BLaER1 (cell line): ENCODE measurements at regions not wholly inside any gene's neighbourhood (a gene's known extent, or its start where the extent isn't known, plus 50 kb on each side); places are given as distances from the start of the nearest gene placed in this dataset.

Experiments used
- H3K27ac ChIP-seq: shearing (Covaris generic); formaldehyde crosslinking; 2 replicates; pipeline ENCODE4 v1.8.1; 2022
- H3K27me3 ChIP-seq: shearing (Covaris generic); formaldehyde crosslinking; 2 replicates; pipeline ENCODE4 v1.8.1; 2022
- H3K36me3 ChIP-seq: shearing (Covaris generic); formaldehyde crosslinking; 2 replicates; pipeline ENCODE4 v1.8.1; 2022
- H3K4me1 ChIP-seq: shearing (Covaris generic); formaldehyde crosslinking; 2 replicates; pipeline ENCODE4 v1.8.1; 2022
- H3K4me2 ChIP-seq: shearing (Covaris generic); formaldehyde crosslinking; 2 replicates; pipeline ENCODE4 v1.8.1; 2022
- H3K4me3 ChIP-seq: shearing (Covaris generic); formaldehyde crosslinking; 2 replicates; pipeline ENCODE4 v1.8.1; 2022
- H3K9ac ChIP-seq: shearing (Covaris generic); formaldehyde crosslinking; 2 replicates; pipeline ENCODE4 v1.8.1; 2022
- H3K9me3 ChIP-seq: shearing (Covaris generic); formaldehyde crosslinking; 2 replicates; pipeline ENCODE4 v1.8.1; 2022
- H4K20me1 ChIP-seq: shearing (Covaris generic); formaldehyde crosslinking; 2 replicates; pipeline ENCODE4 v1.8.1; 2022
- Cebpa-rat ChIP-seq: shearing (Covaris generic); IDR thresholded peaks from 2 replicates; pipeline ENCODE4 v1.8.1; 2022

GRCh38 chr12:60072911-60073310 lies 477.1 kb downstream of the SLC16A7 start:
- Histone ChIP-seq H3K9me3 (no peaks in the 10 kb centered on the region), H3K27ac (no peak overlapping the region), H3K4me3 (no peak overlapping the region), H3K9ac (no peak overlapping the region), H3K27me3 (no peaks in the 10 kb centered on the region), H3K4me1 (no peaks in the 10 kb centered on the region), H3K4me2 (no peak overlapping the region), H4K20me1 (no peaks in the 10 kb centered on the region), H3K36me3 (no peaks in the 10 kb centered on the region)
- no peak for TF ChIP-seq Cebpa-rat

GRCh38 chr12:60075091-60075490 lies 479.3 kb downstream of the SLC16A7 start:
- Histone ChIP-seq H3K36me3 (no peaks in the 10 kb centered on the region), H3K9ac (no peak overlapping the region), H3K27ac (no peak overlapping the region), H3K9me3 (no peaks in the 10 kb centered on the region), H3K27me3 (no peaks in the 10 kb centered on the region), H3K4me2 (no peak overlapping the region), H4K20me1 (no peaks in the 10 kb centered on the region), H3K4me3 (no peak overlapping the region), H3K4me1 (no peaks in the 10 kb centered on the region)
- no peak for TF ChIP-seq Cebpa-rat

DNA sequence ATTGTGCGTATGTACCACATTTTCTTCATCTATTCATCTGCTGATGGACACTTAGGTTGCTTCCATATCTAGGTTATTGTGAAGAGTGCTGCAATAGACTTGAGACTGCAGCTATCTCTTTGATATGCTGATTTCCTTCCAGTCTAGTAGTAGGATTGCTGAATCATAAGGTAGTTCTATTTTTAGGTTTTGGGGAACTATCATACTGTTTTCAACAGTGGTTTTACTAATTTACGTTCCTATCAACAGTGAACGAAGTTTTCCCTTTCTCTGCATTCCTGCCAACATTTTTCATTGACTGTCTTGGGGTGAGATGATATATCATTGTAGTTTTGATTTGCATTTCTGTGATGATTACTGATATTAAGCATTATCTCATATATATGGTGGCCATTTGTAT lies 482.2 kb downstream of the SLC16A7 start:
- Histone ChIP-seq H3K27me3 (no peaks in the 10 kb centered on the region), H4K20me1 (no peaks in the 10 kb centered on the region), H3K4me3 (no peak overlapping the region), H3K4me1 (no peaks in the 10 kb centered on the region), H3K27ac (no peak overlapping the region), H3K4me2 (no peak overlapping the region), H3K36me3 (no peaks in the 10 kb centered on the region), H3K9me3 (no peaks in the 10 kb centered on the region), H3K9ac (no peak overlapping the region)
- no peak for TF ChIP-seq Cebpa-rat

GRCh38 chr12:60093428-60093827 lies 497.6 kb downstream of the SLC16A7 start:
- H3K27ac ChIP-seq, result no peak overlapping the region
- no peaks in the 10 kb centered on the region for H3K4me1 ChIP-seq
- H3K36me3 ChIP-seq, result no peaks in the 10 kb centered on the region
- no peak overlapping the region for H3K4me3 ChIP-seq
- H3K4me2 ChIP-seq, result no peak overlapping the region
- no peak overlapping the region for H3K9ac ChIP-seq
- no peaks in the 10 kb centered on the region for H3K27me3 ChIP-seq
- no peak for TF ChIP-seq Cebpa-rat
- H3K9me3 ChIP-seq, result no peaks in the 10 kb centered on the region
- no peaks in the 10 kb centered on the region for H4K20me1 ChIP-seq

- Histone ChIP-seq H3K4me3 (no peak overlapping the region), H3K36me3 (no peaks in the 10 kb centered on the region), H3K27me3 (no peaks in the 10 kb centered on the region), H3K9ac (no peak overlapping the region), H4K20me1 (no peaks in the 10 kb centered on the region), H3K4me2 (no peak overlapping the region), H3K4me1 (no peaks in the 10 kb centered on the region), H3K27ac (no peak overlapping the region), H3K9me3 (peaks cover 3% of the 10 kb centered on the region)
- no peak for TF ChIP-seq Cebpa-rat
Measured at GRCh38 chr12:60094436-60094835, 498.6 kb downstream of the SLC16A7 start.

GRCh38 chr12:60096727-60097126 lies 500.9 kb downstream of the SLC16A7 start:
- H3K36me3 ChIP-seq, result no peaks in the 10 kb centered on the region
- no peak overlapping the region for H3K27ac ChIP-seq
- no peak overlapping the region for H3K4me3 ChIP-seq
- H3K9me3 ChIP-seq, result peaks cover 9% of the 10 kb centered on the region
- H3K9ac ChIP-seq, result no peak overlapping the region
- no peaks in the 10 kb centered on the region for H3K4me1 ChIP-seq
- H3K27me3 ChIP-seq, result no peaks in the 10 kb centered on the region
- H4K20me1 ChIP-seq, result no peaks in the 10 kb centered on the region
- no peak for TF ChIP-seq Cebpa-rat
- no peak overlapping the region for H3K4me2 ChIP-seq

- no peaks in the 10 kb centered on the region for H3K27me3 ChIP-seq
- TF ChIP-seq Cebpa-rat, result no peak
- no peaks in the 10 kb centered on the region for H3K4me1 ChIP-seq
- no peak overlapping the region for H3K4me3 ChIP-seq
- H3K4me2 ChIP-seq, result no peak overlapping the region
- H4K20me1 ChIP-seq, result no peaks in the 10 kb centered on the region
- no peaks in the 10 kb centered on the region for H3K36me3 ChIP-seq
- H3K9me3 ChIP-seq, result peaks cover 9% of the 10 kb centered on the region
- H3K9ac ChIP-seq, result no peak overlapping the region
- H3K27ac ChIP-seq, result no peak overlapping the region
Measured at GRCh38 chr12:60100160-60100559, 504.3 kb downstream of the SLC16A7 start.

DNA sequence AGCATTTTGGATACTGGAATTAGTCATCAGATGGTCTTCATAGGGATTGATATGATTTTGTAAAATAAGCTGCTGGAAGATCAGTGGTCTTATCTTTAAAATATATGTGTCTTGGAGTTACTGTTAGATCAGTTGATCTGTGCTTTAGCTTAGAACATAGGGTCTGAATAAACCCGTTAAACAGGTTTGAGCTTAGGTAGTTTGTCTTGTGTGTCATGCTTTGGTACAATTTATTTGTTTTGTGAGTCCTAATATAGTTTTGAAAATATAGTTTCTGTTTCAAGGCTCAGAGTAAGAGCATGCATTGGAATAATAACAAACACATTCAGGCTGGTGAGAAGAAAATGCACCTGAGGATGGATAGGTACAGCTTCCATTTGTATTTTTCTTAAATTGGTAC lies 505.0 kb downstream of the SLC16A7 start:
- TF ChIP-seq Cebpa-rat, result no peak
- no peak overlapping the region for H3K4me3 ChIP-seq
- H3K27ac ChIP-seq, result no peak overlapping the region

DNA sequence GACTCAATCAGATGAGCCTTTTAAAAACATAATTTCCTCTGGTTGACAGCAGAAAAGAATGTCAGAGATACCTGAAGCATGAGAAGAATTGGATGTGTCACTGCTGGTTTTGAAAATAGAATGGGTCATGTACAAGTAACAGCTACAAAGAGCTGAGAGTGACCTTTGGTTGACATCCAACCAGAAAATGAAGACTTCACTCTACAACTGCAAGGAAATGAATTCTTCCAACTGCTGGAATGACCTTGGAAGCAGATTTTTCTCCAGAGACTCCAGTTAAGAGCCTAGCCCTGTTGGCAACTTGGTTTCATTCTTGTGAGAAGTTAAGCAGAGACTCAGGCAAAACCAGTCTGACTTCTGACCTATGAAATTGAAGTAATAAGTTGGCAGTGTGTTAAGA lies 505.9 kb downstream of the SLC16A7 start:
- no peak overlapping the region for H3K4me3 ChIP-seq
- H3K27ac ChIP-seq, result no peak overlapping the region
- no peaks in the 10 kb centered on the region for H3K27me3 ChIP-seq
- H3K36me3 ChIP-seq, result no peaks in the 10 kb centered on the region
- H3K4me2 ChIP-seq, result no peak overlapping the region
- peaks cover 9% of the 10 kb centered on the region for H3K9me3 ChIP-seq
- no peaks in the 10 kb centered on the region for H4K20me1 ChIP-seq
- H3K9ac ChIP-seq, result no peak overlapping the region
- H3K4me1 ChIP-seq, result no peaks in the 10 kb centered on the region
- no peak for TF ChIP-seq Cebpa-rat

More for the DNA sequence above, 505.0 kb downstream of the SLC16A7 start:
- Histone ChIP-seq H3K4me2 (no peak overlapping the region), H3K4me1 (no peaks in the 10 kb centered on the region), H3K9me3 (peaks cover 9% of the 10 kb centered on the region), H3K9ac (no peak overlapping the region), H4K20me1 (no peaks in the 10 kb centered on the region), H3K36me3 (no peaks in the 10 kb centered on the region), H3K27me3 (no peaks in the 10 kb centered on the region)

- Histone ChIP-seq H3K4me3 (no peak overlapping the region), H3K4me2 (no peak overlapping the region), H3K27me3 (no peaks in the 10 kb centered on the region), H3K27ac (no peak overlapping the region), H3K4me1 (no peaks in the 10 kb centered on the region), H3K36me3 (no peaks in the 10 kb centered on the region), H4K20me1 (no peaks in the 10 kb centered on the region), H3K9me3 (no peaks in the 10 kb centered on the region), H3K9ac (no peak overlapping the region)
- no peak for TF ChIP-seq Cebpa-rat
Measured at GRCh38 chr12:60106214-60106613, 510.4 kb downstream of the SLC16A7 start.

GRCh38 chr12:60107992-60108391 lies 512.2 kb downstream of the SLC16A7 start:
- no peaks in the 10 kb centered on the region for H4K20me1 ChIP-seq
- no peak overlapping the region for H3K4me2 ChIP-seq
- no peak overlapping the region for H3K27ac ChIP-seq
- H3K4me3 ChIP-seq, result no peak overlapping the region
- peaks cover 6% of the 10 kb centered on the region; the same call in 1 of the 2 replicates for H3K4me1 ChIP-seq
- H3K36me3 ChIP-seq, result no peaks in the 10 kb centered on the region
- no peaks in the 10 kb centered on the region for H3K27me3 ChIP-seq
- no peak overlapping the region for H3K9ac ChIP-seq
- TF ChIP-seq Cebpa-rat, result no peak
- no peaks in the 10 kb centered on the region for H3K9me3 ChIP-seq
